Smooth muscle cell (in vitro differentiated cells): ENCODE measurements at regions not wholly inside any gene's neighbourhood (a gene's known extent, or its start where the extent isn't known, plus 50 kb on each side); places are given as distances from the start of the nearest gene placed in this dataset.

ENCODE experiments used
- DNase-seq: peaks from one replicate; lab custom pipeline; 2025; ENCODE audit not compliant: unreplicated experiment; lab: John Stamatoyannopoulos, UW
- H2AFZ ChIP-seq: fragments of 200-600 bp; sonication (generic); 2 replicates; pipeline ENCODE4 v1.6.0; 2016; ENCODE audit warnings: antibody characterized with exemption, low read depth, mild to moderate bottlenecking
- H3F3A ChIP-seq: fragments of 200-600 bp; sonication (generic); 2 replicates; pipeline ENCODE4 v1.6.0; 2017; ENCODE audit warnings: antibody characterized with exemption, low read depth
- H3K27ac ChIP-seq: fragments of 200-600 bp; sonication (generic); 2 replicates; pipeline ENCODE4 v1.5.1; 2016; ENCODE audit warnings: low read depth, mild to moderate bottlenecking
- H3K27me3 ChIP-seq: fragments of 200-600 bp; sonication (generic); 2 replicates; pipeline ENCODE4 v1.6.1; 2016; ENCODE audit warnings: low read depth, mild to moderate bottlenecking
- H3K36me3 ChIP-seq: fragments of 200-600 bp; sonication (generic); 2 replicates; pipeline ENCODE4 v1.5.1; 2016; ENCODE audit warnings: low read depth
- H3K4me1 ChIP-seq: fragments of 200-600 bp; sonication (generic); 2 replicates; pipeline ENCODE4 v1.5.1; 2016; ENCODE audit warnings: low read depth
- H3K4me2 ChIP-seq: fragments of 200-600 bp; sonication (generic); 2 replicates; pipeline ENCODE4 v1.6.0; 2016; ENCODE audit warnings: mild to moderate bottlenecking
- H3K4me3 ChIP-seq: fragments of 200-600 bp; sonication (generic); 2 replicates; pipeline ENCODE4 v1.5.1; 2016; ENCODE audit warnings: mild to moderate bottlenecking
- H3K79me2 ChIP-seq: fragments of 200-600 bp; sonication (generic); 2 replicates; pipeline ENCODE4 v1.6.0; 2016; ENCODE audit warnings: low read depth, mild to moderate bottlenecking
- H3K9ac ChIP-seq: fragments of 200-600 bp; sonication (generic); 2 replicates; pipeline ENCODE4 v1.6.0; 2016; ENCODE audit warnings: low read depth
- H3K9me3 ChIP-seq: fragments of 200-600 bp; sonication (generic); replicated peaks from 2 replicates; pipeline ENCODE4 v1.5.1; 2016; ENCODE audit warnings: low read depth
- H4K20me1 ChIP-seq: fragments of 200-600 bp; sonication (generic); 2 replicates; pipeline ENCODE4 v1.6.0; 2016; ENCODE audit warnings: low read depth
- CTCF ChIP-seq: fragments of 200-600 bp; sonication (generic); IDR thresholded peaks from 2 replicates; pipeline ENCODE4 v1.5.1; 2017; ENCODE audit warnings: borderline replicate concordance, mild to moderate bottlenecking, antibody characterized with exemption; ENCODE audit not compliant: insufficient read depth, poor library complexity, severe bottlenecking
- WGBS: methylation state at CpG from one replicate; pipeline ENCODE4 v1.1.7; 2016; ENCODE audit warnings: low lambda C conversion rate; 5-methylcytosine and 5-hydroxymethylcytosine counted together

DNA sequence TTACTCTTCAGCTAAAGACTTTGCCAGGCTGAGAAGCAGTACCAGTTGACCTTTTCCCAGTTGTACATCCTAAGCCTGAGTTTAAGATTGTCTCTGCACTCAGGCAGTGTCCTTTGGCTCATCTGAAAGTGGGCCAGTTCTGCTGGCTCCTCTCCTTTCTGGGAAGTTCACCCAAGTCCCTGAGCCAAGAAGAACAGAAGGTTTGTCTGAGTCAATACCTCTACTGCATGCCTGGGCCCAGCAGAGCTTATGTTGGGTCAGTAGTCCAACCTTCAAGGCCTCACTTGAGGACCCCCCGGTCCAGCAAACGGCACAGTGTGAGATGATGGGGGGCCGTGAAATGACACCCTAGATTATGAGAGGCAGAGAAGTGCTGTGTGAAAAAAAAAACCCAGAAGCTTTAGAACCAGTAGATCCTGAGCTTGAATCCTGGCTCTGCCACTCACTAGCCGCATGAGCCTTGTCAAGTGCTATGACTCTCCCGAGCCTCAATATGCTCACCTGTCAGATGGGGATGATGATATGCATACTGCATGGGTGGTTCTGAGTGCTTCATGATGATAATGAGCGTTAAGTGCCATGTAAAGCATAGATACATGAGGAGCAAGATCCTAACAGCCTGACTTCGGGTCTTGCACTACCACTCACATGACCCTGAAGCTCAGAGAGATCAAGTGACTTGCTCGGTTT, 156.0 kb downstream of the MACROH2A1 start:
- Histone ChIP-seq H3K4me3 (no peak overlapping the region), H3K9me3 (no peaks in the 10 kb centered on the region), H2AFZ (no peak overlapping the region), H3K9ac (no peak overlapping the region), H4K20me1 (no peaks in the 10 kb centered on the region), H3K4me2 (peak overlapping the region; percentile 47), H3K4me1 (peaks cover 11% of the 10 kb centered on the region), H3K36me3 (no peaks in the 10 kb centered on the region), H3F3A (peaks cover 11% of the 10 kb centered on the region), H3K79me2 (no peaks in the 10 kb centered on the region), H3K27me3 (no peaks in the 10 kb centered on the region), H3K27ac (peak overlapping the region; percentile 63)
- no peak for TF ChIP-seq CTCF
- 91% methylated on average over 8 of the region's 8 CpGs for WGBS
- DNase-seq: no peak

- H3K4me2 ChIP-seq: peak overlapping the region; percentile 47
- H3K4me1 ChIP-seq: peaks cover 6% of the 10 kb centered on the region
- H3K79me2 ChIP-seq: no peaks in the 10 kb centered on the region
- no peaks in the 10 kb centered on the region for H3K36me3 ChIP-seq
- no peak overlapping the region for H3K9ac ChIP-seq
- peak overlapping the region; percentile 63 for H3K27ac ChIP-seq
- TF ChIP-seq CTCF: no peak
- WGBS: 63% methylated on average over 11 of the region's 11 CpGs
- no peaks in the 10 kb centered on the region for H4K20me1 ChIP-seq
- no peak overlapping the region for H2AFZ ChIP-seq
- H3K9me3 ChIP-seq: no peaks in the 10 kb centered on the region
- DNase-seq: no peak
- peaks cover 11% of the 10 kb centered on the region for H3F3A ChIP-seq
- H3K4me3 ChIP-seq: no peak overlapping the region
- H3K27me3 ChIP-seq: no peaks in the 10 kb centered on the region
Measured at GRCh38 chr5:135242021-135242865, 156.8 kb downstream of the MACROH2A1 start.

DNA sequence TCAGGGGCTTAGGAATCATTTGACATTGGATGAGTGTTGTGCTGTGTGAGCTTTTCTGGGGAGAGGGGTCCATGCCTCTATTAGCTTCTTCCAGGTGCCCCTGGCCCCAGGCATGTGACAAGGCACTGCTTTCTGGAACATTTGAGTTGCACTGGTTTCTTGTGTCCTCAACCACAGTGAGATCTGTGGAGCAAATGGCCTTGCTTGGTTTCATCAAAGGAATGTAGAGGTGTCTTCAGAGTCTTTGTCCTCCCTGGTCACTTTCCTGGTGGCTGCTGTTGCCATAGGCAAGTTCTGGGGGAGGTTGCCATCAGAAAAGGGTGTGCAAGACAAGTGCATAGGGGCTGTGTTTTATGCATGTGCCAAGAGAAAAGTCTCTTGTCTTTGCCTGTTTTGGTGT, 157.5 kb downstream of the MACROH2A1 start:
- H4K20me1 ChIP-seq: no peaks in the 10 kb centered on the region
- no peaks in the 10 kb centered on the region for H3K9me3 ChIP-seq
- no peaks in the 10 kb centered on the region for H3K27me3 ChIP-seq
- no peaks in the 10 kb centered on the region for H3K79me2 ChIP-seq
- no peak for TF ChIP-seq CTCF
- H3K9ac ChIP-seq: no peak overlapping the region
- peaks cover 11% of the 10 kb centered on the region for H3F3A ChIP-seq
- peak overlapping the region; percentile 47 for H3K4me2 ChIP-seq
- H3K27ac ChIP-seq: peak overlapping the region; percentile 63
- no peak overlapping the region for H3K4me3 ChIP-seq
- DNase-seq: no peak
- peaks cover 4% of the 10 kb centered on the region for H3K4me1 ChIP-seq
- H3K36me3 ChIP-seq: no peaks in the 10 kb centered on the region
- H2AFZ ChIP-seq: no peak overlapping the region
